Natural killer cell (primary cell): ENCODE measurements at regions not wholly inside any gene's neighbourhood (a gene's known extent, or its start where the extent isn't known, plus 50 kb on each side); places are given as distances from the start of the nearest gene placed in this dataset.

Experiments used
- ATAC-seq, 3 donors: fragments of 150-1000 bp in 2 of 3; fragments of 200-7000 bp in 1 of 3; cut with Tn5 transposase; 1 replicate in 1 of 3; 2 replicates in 2 of 3; pipeline ENCODE4 v1.10.0; 2021; ENCODE audit warnings: mild to moderate bottlenecking in 2 of 3, moderate library complexity in 2 of 3
- DNase-seq, 2 donors: peaks; one replicate each; pipeline versions ENCODE4 v3.0.0 to v3.0.0-alpha.2; 2013 to 2021; ENCODE audit warnings: mixed read lengths in 1 of 2
- H3K27ac ChIP-seq: one replicate; pipeline ENCODE4 v1.5.1; 2013; ENCODE audit warnings: mild to moderate bottlenecking, low read length
- H3K27me3 ChIP-seq: one replicate; pipeline ENCODE4 v1.6.1; 2013; ENCODE audit warnings: low read length; ENCODE audit not compliant: control insufficient read depth, insufficient read depth
- H3K36me3 ChIP-seq: one replicate; pipeline ENCODE4 v1.6.1; 2013; ENCODE audit warnings: low read length; ENCODE audit not compliant: control insufficient read depth, insufficient read depth
- H3K4me1 ChIP-seq: one replicate; pipeline ENCODE4 v1.6.1; 2013; ENCODE audit warnings: low read length; ENCODE audit not compliant: control insufficient read depth, insufficient read depth
- H3K4me3 ChIP-seq: one replicate; pipeline ENCODE4 v1.5.1; 2013; ENCODE audit warnings: low read length
- H3K9me3 ChIP-seq: one replicate; pipeline ENCODE4 v1.6.1; 2013; ENCODE audit warnings: low read length; ENCODE audit not compliant: control insufficient read depth, insufficient read depth
- H3K27ac Mint-ChIP-seq, 2 donors: one replicate each; pipeline ENCODE4 v1.8.0; 2022; ENCODE audit warnings: mild to moderate bottlenecking in 2 of 2, mixed read lengths in 2 of 2, moderate library complexity in 1 of 2
- H3K27me3 Mint-ChIP-seq, 2 donors: one replicate each; pipeline ENCODE4 v1.8.0; 2022; ENCODE audit warnings: low read depth in 2 of 2, mixed read lengths in 2 of 2
- H3K36me3 Mint-ChIP-seq: one replicate; pipeline ENCODE4 v1.8.0; 2022; ENCODE audit warnings: mixed read lengths
- H3K4me1 Mint-ChIP-seq, 2 donors: one replicate each; pipeline ENCODE4 v1.8.0; 2022; ENCODE audit warnings: mixed read lengths in 2 of 2
- H3K4me3 Mint-ChIP-seq: one replicate; pipeline ENCODE4 v1.8.0; 2022; ENCODE audit warnings: mild to moderate bottlenecking, moderate library complexity, mixed read lengths
- H3K9me3 Mint-ChIP-seq, 2 donors: one replicate each; pipeline ENCODE4 v1.8.0; 2022; ENCODE audit warnings: mixed read lengths in 2 of 2
- WGBS: methylation state at CpG from one replicate; pipeline ENCODE4 v1.1.7; 2013; ENCODE audit warnings: missing lambda C conversion rate; ENCODE audit not compliant: insufficient coverage; 5-methylcytosine and 5-hydroxymethylcytosine counted together
- intact Hi-C: fragments of 100-400 bp; cut with micrococcal nuclease; formaldehyde crosslinking; loops from one replicate; pipeline ENCODE4 v1.14.2; 2022
- TF ChIP-seq, protein P1 (sequence below): fragments of 200-600 bp; IDR thresholded peaks from one replicate; pipeline ENCODE4 v1.8.0; 2022; ENCODE audit warnings: antibody characterized with exemption

DNA sequence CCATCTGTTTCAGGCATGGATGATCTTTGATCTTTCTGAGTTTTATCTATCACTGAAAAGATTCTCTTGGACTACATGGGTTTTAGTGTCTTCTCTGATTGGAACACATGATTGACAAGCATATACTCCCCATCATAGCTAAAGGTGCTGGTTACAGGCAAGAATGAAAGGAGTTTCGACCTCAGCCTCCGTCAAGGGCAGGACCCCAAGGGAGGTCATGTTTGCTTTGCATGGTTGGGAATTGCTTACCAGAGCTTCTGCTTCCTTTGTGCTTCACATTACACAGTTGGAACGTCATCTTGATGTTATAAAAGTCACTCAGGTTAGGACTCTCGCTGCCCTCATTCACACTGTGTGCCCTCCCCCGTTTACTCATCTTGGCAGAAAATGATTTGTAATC is 287.7 kb downstream of the PIK3C3 start:
- WGBS, result 78% methylated on average over 5 of the region's 5 CpGs
- no peak for DNase-seq
- intact Hi-C loops, result no loop called here

DNA sequence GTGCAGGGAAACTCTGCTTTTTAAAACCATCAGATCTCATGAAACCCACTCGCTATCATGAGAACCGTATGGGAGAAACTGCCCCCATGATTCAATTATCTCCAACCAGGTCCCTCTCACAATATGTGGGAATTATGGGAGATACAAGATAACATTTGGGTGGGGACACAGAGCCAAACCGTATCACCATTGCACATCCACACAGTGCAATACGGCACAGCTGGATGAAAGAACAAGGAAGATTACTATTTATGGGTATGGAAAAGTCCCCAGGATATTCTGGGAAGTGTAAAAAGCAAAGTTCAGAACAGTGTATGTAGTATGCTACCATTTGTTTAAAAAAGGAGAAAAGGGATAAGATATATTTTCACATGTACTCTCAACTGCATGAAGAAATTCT is 290.1 kb downstream of the PIK3C3 start:
- H3K27ac ChIP-seq, result no peak overlapping the region
- Mint-ChIP-seq H3K4me1 (no peaks in the 10 kb centered on the region), H3K27ac (no peak overlapping the region), H3K36me3 (no peaks in the 10 kb centered on the region), H3K4me3 (no peak overlapping the region), H3K9me3 (peaks cover 5% of the 10 kb centered on the region in 2 donors), H3K27me3 (no peaks in the 10 kb centered on the region)
- no peak for ATAC-seq
- TF ChIP-seq, protein P1, sequence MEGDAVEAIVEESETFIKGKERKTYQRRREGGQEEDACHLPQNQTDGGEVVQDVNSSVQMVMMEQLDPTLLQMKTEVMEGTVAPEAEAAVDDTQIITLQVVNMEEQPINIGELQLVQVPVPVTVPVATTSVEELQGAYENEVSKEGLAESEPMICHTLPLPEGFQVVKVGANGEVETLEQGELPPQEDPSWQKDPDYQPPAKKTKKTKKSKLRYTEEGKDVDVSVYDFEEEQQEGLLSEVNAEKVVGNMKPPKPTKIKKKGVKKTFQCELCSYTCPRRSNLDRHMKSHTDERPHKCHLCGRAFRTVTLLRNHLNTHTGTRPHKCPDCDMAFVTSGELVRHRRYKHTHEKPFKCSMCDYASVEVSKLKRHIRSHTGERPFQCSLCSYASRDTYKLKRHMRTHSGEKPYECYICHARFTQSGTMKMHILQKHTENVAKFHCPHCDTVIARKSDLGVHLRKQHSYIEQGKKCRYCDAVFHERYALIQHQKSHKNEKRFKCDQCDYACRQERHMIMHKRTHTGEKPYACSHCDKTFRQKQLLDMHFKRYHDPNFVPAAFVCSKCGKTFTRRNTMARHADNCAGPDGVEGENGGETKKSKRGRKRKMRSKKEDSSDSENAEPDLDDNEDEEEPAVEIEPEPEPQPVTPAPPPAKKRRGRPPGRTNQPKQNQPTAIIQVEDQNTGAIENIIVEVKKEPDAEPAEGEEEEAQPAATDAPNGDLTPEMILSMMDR, result no peak
- no peak for DNase-seq
- no peaks in the 10 kb centered on the region for H3K36me3 ChIP-seq
- H3K9me3 ChIP-seq, result no peaks in the 10 kb centered on the region
- intact Hi-C loops, result no loop called here
- H3K27me3 ChIP-seq, result no peaks in the 10 kb centered on the region
- 100% methylated on average over 2 of the region's 4 CpGs for WGBS
- no peaks in the 10 kb centered on the region for H3K4me1 ChIP-seq
- H3K4me3 ChIP-seq, result no peak overlapping the region

More for the DNA sequence above, 287.7 kb downstream of the PIK3C3 start:
- Histone ChIP-seq H3K4me3 (no peak overlapping the region), H3K4me1 (no peaks in the 10 kb centered on the region), H3K36me3 (no peaks in the 10 kb centered on the region), H3K9me3 (no peaks in the 10 kb centered on the region), H3K27me3 (no peaks in the 10 kb centered on the region), H3K27ac (no peak overlapping the region)
- ATAC-seq, result no peak
- Mint-ChIP-seq H3K4me3 (no peak overlapping the region), H3K36me3 (no peaks in the 10 kb centered on the region), H3K27ac (no peak overlapping the region), H3K27me3 (no peaks in the 10 kb centered on the region), H3K9me3 (peaks cover 5 to 7% of the 10 kb centered on the region in 2 donors), H3K4me1 (no peaks in the 10 kb centered on the region)
- TF ChIP-seq, protein P1, result no peak

DNA sequence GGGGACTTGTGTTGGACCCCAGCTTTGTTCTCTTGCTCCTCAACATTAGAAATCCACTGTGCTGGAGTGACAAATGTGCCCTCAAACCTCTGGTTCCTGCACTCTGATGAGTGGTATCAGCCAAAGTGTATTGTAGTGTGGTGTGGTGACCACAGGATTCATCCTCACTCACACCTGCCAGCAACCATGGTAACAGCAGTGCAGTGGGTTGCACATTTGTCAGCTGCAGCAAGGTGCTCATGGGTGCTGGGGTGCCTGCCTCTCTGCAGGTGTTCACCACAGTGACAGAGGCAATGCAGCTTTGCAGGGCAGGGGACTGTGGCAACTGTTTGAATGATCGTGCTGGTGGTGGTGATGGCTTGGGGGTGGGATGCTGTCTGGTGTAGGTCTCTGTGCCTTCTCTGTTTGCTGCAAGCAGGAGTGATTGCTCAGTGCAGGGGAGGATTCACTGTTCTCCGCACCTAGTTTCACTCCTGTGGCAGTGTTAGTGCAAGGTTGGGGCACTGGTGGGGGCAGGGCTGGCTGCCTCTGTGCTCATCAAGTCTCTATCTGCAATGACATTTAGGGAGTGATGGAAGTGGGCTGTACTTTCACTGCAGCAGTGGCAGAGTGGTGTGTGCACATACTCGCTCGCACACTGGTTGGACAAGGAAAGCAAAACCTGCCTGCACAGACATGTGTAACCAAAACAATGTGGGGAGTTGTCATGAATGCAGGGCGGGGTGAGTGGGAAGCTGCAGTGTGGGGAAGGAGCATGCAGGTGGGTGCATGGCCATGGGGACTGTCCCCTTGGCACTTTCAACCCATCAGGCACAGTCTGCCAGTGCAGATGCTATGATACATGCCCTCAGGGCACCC is 301.1 kb downstream of the PIK3C3 start:
- no peak overlapping the region for H3K4me3 ChIP-seq
- Mint-ChIP-seq H3K4me3 (no peak overlapping the region), H3K36me3 (no peaks in the 10 kb centered on the region), H3K9me3 (peaks cover 4 to 9% of the 10 kb centered on the region in 2 donors), H3K27me3 (no peaks in the 10 kb centered on the region), H3K4me1 (no peaks in the 10 kb centered on the region), H3K27ac (no peak overlapping the region)
- ATAC-seq, result no peak
- H3K9me3 ChIP-seq, result peaks cover 5% of the 10 kb centered on the region
- 83% methylated on average over 5 of the region's 5 CpGs for WGBS
- DNase-seq, result no peak
- no peaks in the 10 kb centered on the region for H3K36me3 ChIP-seq
- H3K27me3 ChIP-seq, result no peaks in the 10 kb centered on the region
- H3K27ac ChIP-seq, result no peak overlapping the region
- TF ChIP-seq, protein P1, result no peak
- intact Hi-C loops, result no loop called here
- no peaks in the 10 kb centered on the region for H3K4me1 ChIP-seq
